Tibial artery (tissue), 4 donors: ENCODE measurements at regions not wholly inside any gene's neighbourhood (a gene's known extent, or its start where the extent isn't known, plus 50 kb on each side); places are given as distances from the start of the nearest gene placed in this dataset.
A peak's percentile ranks its signal among the peaks of the same experiment; 100 is the strongest.

Experiments used
- DNase-seq, 2 donors: peaks; one replicate each; pipeline ENCODE4 v3.0.0-alpha.2; 2019
- H3K27ac ChIP-seq, 2 donors: fragments of 200-600 bp; sonication (generic) in 1 of 2; 1 replicate in 1 of 2; 2 replicates in 1 of 2; pipeline ENCODE4 v1.5.1; 2018 to 2019; ENCODE audit warnings: mild to moderate bottlenecking in 1 of 2
- H3K27me3 ChIP-seq, 2 donors: fragments of 200-600 bp; sonication (generic) in 1 of 2; one replicate each; pipeline versions ENCODE4 v1.5.1 to v1.6.0; 2016 to 2019
- H3K36me3 ChIP-seq, 3 donors: fragments of 200-600 bp; sonication (generic) in 2 of 3; one replicate each; pipeline ENCODE4 v1.5.1; 2016 to 2019; ENCODE audit warnings: mild to moderate bottlenecking in 2 of 3
- H3K4me1 ChIP-seq, 4 donors: fragments of 200-600 bp; sonication (generic) in 2 of 4; 1 replicate in 3 of 4; 2 replicates in 1 of 4; pipeline ENCODE4 v1.5.1; 2016 to 2019
- H3K4me3 ChIP-seq, 2 donors: fragments of 200-600 bp; sonication (generic) in 1 of 2; 1 replicate in 1 of 2; 2 replicates in 1 of 2; pipeline ENCODE4 v1.5.1; 2018 to 2019; ENCODE audit warnings: mild to moderate bottlenecking in 2 of 2
- H3K9me3 ChIP-seq, 3 donors: fragments of 200-600 bp; sonication (generic) in 1 of 3; one replicate each; pipeline ENCODE4 v1.5.1; 2016 to 2019
- CTCF ChIP-seq, 2 experiments: fragments of 200-600 bp in 1 of 2; fragments of 450-650 bp in 1 of 2; IDR thresholded peaks; one replicate each; pipeline ENCODE4 v1.5.1; 2017 to 2019; ENCODE audit warnings: antibody characterized with exemption in 2 of 2, mild to moderate bottlenecking in 1 of 2, moderate library complexity in 1 of 2
- intact Hi-C: fragments of 100-400 bp; cut with DNase I; formaldehyde crosslinking; loops from one replicate; pipeline ENCODE4 v1.15.0; 2023; ENCODE audit warnings: low total_unique reads

GRCh38 chr5:126358525-126358924, 64.7 kb upstream of the GRAMD2B start:
- TF ChIP-seq CTCF (IDR thresholded peaks at IDR 0.05): no peak
- DNase-seq: no peak
- peaks cover 0 to 19% (median 11%) of the 10 kb centered on the region in 4 donors for H3K4me1 ChIP-seq
- H3K9me3 ChIP-seq: no peaks in the 10 kb centered on the region
- H3K36me3 ChIP-seq: no peaks in the 10 kb centered on the region
- H3K4me3 ChIP-seq: no peak overlapping the region
- H3K27ac ChIP-seq: no peak overlapping the region
- H3K27me3 ChIP-seq: no peaks in the 10 kb centered on the region
- intact Hi-C loops: no loop called here

GRCh38 chr5:126359884-126360283, 63.3 kb upstream of the GRAMD2B start:
- no peaks in the 10 kb centered on the region for H3K27me3 ChIP-seq
- no peak for TF ChIP-seq CTCF (IDR thresholded peaks at IDR 0.05)
- intact Hi-C loops: loop anchor here (10.0 kb wide), 1 partner anchor 65 kb away; the partner anchor contains the start of gene GRAMD2B
- no peak for DNase-seq
- H3K27ac ChIP-seq: no peak overlapping the region
- H3K4me3 ChIP-seq: no peak overlapping the region
- no peaks in the 10 kb centered on the region for H3K36me3 ChIP-seq
- no peaks in the 10 kb centered on the region for H3K9me3 ChIP-seq
- peaks cover 0 to 19% (median 6%) of the 10 kb centered on the region in 4 donors for H3K4me1 ChIP-seq

DNA sequence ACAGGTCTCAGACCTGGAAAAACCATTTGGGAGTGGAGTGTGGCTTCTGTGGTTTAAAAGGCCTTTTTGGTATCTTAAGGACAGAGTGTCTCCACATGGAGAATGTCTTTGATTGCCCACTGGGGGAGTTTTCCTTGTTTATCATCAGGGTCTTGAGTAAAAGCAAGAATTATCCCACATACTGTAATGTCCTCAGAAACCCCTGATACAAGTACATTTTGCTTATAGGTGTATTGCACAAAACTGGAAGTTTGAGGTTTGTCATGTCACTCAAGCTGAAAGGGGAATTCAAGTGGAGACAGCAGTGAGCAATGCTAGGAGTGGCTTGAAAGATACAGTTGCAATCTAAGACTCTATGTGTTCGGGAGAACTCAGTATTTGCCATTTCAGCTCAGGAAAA, 62.7 kb upstream of the GRAMD2B start:
- no peak for TF ChIP-seq CTCF (IDR thresholded peaks at IDR 0.05)
- Histone ChIP-seq H3K9me3 (no peaks in the 10 kb centered on the region), H3K27ac (no peak overlapping the region), H3K4me3 (no peak overlapping the region), H3K4me1 (peaks cover 0 to 16% (median 5%) of the 10 kb centered on the region in 4 donors), H3K36me3 (no peaks in the 10 kb centered on the region), H3K27me3 (no peaks in the 10 kb centered on the region)
- intact Hi-C loops: loop anchor here (10.0 kb wide), 1 partner anchor 64 kb away; the partner anchor contains the start of gene GRAMD2B
- no peak for DNase-seq

GRCh38 chr5:126363658-126364057, 59.6 kb upstream of the GRAMD2B start:
- H3K27ac ChIP-seq: peak overlapping the region in 1 of 2 donors; percentile 20
- intact Hi-C loops: loop anchor here (10.0 kb wide), 1 partner anchor 61 kb away; the partner anchor contains the start of gene GRAMD2B
- no peak for TF ChIP-seq CTCF (IDR thresholded peaks at IDR 0.05)

GRCh38 chr5:126364206-126364902, 58.9 kb upstream of the GRAMD2B start:
- Histone ChIP-seq H3K36me3 (no peaks in the 10 kb centered on the region), H3K27me3 (no peaks in the 10 kb centered on the region), H3K27ac (no peak overlapping the region), H3K9me3 (no peaks in the 10 kb centered on the region), H3K4me1 (peaks cover 0 to 16% (median 3%) of the 10 kb centered on the region in 4 donors), H3K4me3 (no peak overlapping the region)
- intact Hi-C loops: loop anchor here (10.0 kb wide), 1 partner anchor 60 kb away; the partner anchor contains the start of gene GRAMD2B
- DNase-seq: no peak
- TF ChIP-seq CTCF (IDR thresholded peaks at IDR 0.05): no peak

More at GRCh38 chr5:126363658-126364057, 59.6 kb upstream of the GRAMD2B start:
- Histone ChIP-seq H3K27me3 (no peaks in the 10 kb centered on the region), H3K4me1 (peaks cover 0 to 16% (median 3%) of the 10 kb centered on the region in 4 donors), H3K9me3 (no peaks in the 10 kb centered on the region), H3K36me3 (no peaks in the 10 kb centered on the region), H3K4me3 (no peak overlapping the region)
- DNase-seq: no peak
